Stimulated activated naive B cell treated with anti-CD40 and anti-IgM and Interleukin-4, amounts not matched to agents 10 μg/mL and 1 μg/mL and 100 μg/mL, for 72 hours (primary cell): ENCODE measurements at regions not wholly inside any gene's neighbourhood (a gene's known extent, or its start where the extent isn't known, plus 50 kb on each side); places are given as distances from the start of the nearest gene placed in this dataset.

Experiments
- ATAC-seq, 2 donors: fragments of 150-1000 bp; cut with Tn5 transposase; replicated peaks; 2 replicates each; pipeline ENCODE4 v1.10.0; 2021; ENCODE audit warnings: moderate library complexity in 1 of 2
- DNase-seq: peaks from one replicate; pipeline ENCODE4 v3.0.0; 2021
- H3K27ac Mint-ChIP-seq: one replicate; pipeline ENCODE4 v1.8.0; 2022; ENCODE audit warnings: mild to moderate bottlenecking, mixed read lengths
- H3K27me3 Mint-ChIP-seq, 2 donors: one replicate each; pipeline ENCODE4 v1.8.0; 2022; ENCODE audit warnings: mixed read lengths in 2 of 2
- H3K36me3 Mint-ChIP-seq, 2 donors: one replicate each; pipeline ENCODE4 v1.8.0; 2022; ENCODE audit warnings: mixed read lengths in 2 of 2, mild to moderate bottlenecking in 1 of 2
- H3K4me1 Mint-ChIP-seq, 2 donors: one replicate each; pipeline ENCODE4 v1.8.0; 2022; ENCODE audit warnings: mixed read lengths in 2 of 2, mild to moderate bottlenecking in 1 of 2
- H3K4me3 Mint-ChIP-seq, 2 donors: one replicate each; pipeline ENCODE4 v1.8.0; 2022; ENCODE audit warnings: mild to moderate bottlenecking in 2 of 2, mixed read lengths in 2 of 2, moderate library complexity in 1 of 2
- H3K9me3 Mint-ChIP-seq, 2 donors: one replicate each; pipeline ENCODE4 v1.8.0; 2022; ENCODE audit warnings: mixed read lengths in 2 of 2, mild to moderate bottlenecking in 1 of 2

DNA sequence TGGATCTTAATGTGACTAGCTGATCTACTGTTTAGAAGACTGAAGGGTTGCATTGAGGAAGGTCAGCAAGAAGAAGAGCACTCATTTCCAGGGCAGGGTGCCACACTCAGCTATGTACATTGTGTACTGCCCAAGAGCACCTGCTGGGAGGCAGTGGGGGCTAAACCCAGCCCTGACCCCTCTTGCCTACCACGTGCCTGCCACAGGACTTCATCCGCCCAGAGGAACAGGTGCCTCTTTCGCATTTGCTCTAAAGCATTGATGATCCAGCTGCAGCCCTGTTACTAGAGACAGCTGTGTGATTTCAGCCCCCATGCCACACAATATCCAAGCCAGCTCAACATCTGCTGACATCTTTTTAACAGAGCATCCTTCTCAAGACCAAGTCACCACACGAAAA is 341.8 kb downstream of the LMX1A start:
- no peak for ATAC-seq
- Mint-ChIP-seq H3K36me3 (no peaks in the 10 kb centered on the region), H3K4me1 (no peaks in the 10 kb centered on the region), H3K27me3 (no peaks in the 10 kb centered on the region), H3K4me3 (no peak overlapping the region), H3K9me3 (peaks cover 6 to 14% of the 10 kb centered on the region in 2 donors), H3K27ac (peak overlapping the region; percentile 32)
- DNase-seq: no peak

DNA sequence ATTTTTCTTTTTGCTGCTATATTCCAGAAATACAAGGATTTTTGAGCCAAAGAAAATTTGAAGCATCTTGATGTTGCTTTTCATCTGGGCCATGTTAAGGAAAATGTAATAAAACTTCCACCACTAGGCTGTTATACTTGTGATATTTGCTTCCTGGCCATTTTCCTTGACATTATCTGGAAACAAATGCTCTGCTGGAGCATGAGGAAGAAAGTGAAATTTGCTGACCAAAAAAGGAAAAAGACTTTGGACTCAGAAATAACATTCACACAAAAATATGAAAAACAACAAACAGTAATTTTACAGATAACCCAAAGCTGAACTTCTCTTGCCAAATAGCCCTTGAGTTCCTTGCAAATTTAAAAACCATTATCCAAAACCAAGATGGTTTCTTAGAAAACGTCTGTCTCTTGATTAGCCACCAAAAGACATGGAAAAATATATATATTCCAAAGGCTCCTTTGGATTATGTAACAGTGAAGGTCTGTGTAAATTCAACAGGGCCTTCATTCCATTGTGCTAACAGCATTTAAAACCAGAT is 344.5 kb downstream of the LMX1A start:
- no peaks in the 10 kb centered on the region for H3K36me3 Mint-ChIP-seq
- no peak overlapping the region for H3K27ac Mint-ChIP-seq
- ATAC-seq (no peak), DNase-seq (no peak)
- no peak overlapping the region for H3K4me3 Mint-ChIP-seq
- H3K9me3 Mint-ChIP-seq: peaks cover 0 to 4% of the 10 kb centered on the region in 2 donors
- H3K27me3 Mint-ChIP-seq: no peaks in the 10 kb centered on the region
- no peaks in the 10 kb centered on the region for H3K4me1 Mint-ChIP-seq

DNA sequence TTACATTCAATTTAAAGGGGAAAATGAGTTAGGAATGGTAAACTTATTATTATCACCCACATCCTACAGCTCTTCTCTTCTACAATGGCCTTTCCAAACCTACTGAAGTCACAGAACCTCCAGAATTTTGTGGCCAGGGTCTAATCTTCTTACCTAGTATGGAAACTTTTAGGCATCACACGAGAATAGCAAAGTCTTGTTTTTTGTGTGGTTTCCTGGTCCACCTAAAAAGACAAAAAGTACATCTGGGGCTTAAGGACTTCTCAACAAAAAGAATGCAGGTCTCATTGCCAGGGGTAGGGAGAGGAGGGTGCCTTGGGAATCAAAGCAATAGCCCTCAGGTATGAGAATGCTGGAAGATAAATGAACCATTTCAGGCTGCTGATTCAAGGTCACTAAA is 345.3 kb downstream of the LMX1A start:
- H3K4me1 Mint-ChIP-seq: no peaks in the 10 kb centered on the region
- H3K27ac Mint-ChIP-seq: no peak overlapping the region
- H3K27me3 Mint-ChIP-seq: no peaks in the 10 kb centered on the region
- no peak overlapping the region for H3K4me3 Mint-ChIP-seq
- H3K9me3 Mint-ChIP-seq: peaks cover 0 to 2% of the 10 kb centered on the region in 2 donors
- H3K36me3 Mint-ChIP-seq: no peaks in the 10 kb centered on the region
- ATAC-seq: no peak
- DNase-seq: no peak

DNA sequence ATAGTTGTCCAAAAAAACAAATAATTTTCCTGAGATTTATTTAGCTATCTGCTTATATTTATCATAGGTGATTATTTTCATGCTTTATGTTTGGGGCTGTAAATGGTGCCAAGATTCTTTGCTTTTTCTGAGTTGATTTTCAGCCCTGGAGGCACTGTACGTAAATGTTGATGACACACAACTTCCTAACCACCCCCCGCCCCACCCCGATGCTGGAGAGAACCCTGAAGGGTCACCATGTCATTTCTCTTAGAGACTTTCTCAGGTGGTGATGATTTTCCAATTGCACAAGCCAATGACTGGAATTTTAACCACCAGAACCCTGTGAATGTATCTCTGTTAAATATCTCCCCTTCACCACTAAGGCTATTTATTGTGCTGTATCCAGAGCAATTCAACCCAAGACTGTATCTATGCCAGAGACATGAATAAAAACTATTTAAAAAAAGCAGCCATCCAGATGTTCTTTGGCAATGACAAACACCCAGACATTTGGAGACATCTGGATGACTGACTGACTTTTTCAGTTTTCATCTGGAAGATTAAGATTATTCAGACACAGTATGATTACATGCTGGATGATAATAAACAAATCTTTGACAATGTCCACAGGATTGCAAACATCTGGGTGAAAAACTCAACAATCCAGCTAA is 346.0 kb downstream of the LMX1A start:
- H3K9me3 Mint-ChIP-seq: peaks cover 0 to 2% of the 10 kb centered on the region in 2 donors
- ATAC-seq: no peak
- no peaks in the 10 kb centered on the region for H3K27me3 Mint-ChIP-seq
- H3K4me1 Mint-ChIP-seq: no peaks in the 10 kb centered on the region
- H3K27ac Mint-ChIP-seq: no peak overlapping the region
- H3K4me3 Mint-ChIP-seq: no peak overlapping the region
- no peaks in the 10 kb centered on the region for H3K36me3 Mint-ChIP-seq
- no peak for DNase-seq

DNA sequence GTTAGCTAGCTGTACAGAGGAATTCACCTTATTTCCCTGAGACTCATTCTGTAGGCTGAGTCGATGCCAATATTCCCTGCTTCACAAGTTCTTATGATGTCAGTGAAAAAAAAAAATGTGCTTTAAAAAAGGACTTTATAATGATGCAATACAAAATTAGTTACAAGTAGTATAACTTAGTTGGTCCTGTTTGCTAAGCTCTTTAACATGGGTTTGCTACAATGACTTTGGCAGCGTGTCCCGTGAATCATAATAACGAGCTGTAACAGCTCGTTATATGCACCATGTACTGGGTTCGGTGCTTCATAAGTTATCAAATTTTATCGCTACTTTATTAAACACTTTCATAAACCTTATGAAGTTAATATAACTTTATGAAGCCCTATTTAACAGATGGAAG is 349.7 kb downstream of the LMX1A start:
- no peaks in the 10 kb centered on the region for H3K27me3 Mint-ChIP-seq
- H3K4me1 Mint-ChIP-seq: no peaks in the 10 kb centered on the region
- DNase-seq (no peak), ATAC-seq (no peak)
- H3K9me3 Mint-ChIP-seq: peaks cover 0 to 3% of the 10 kb centered on the region in 2 donors
- no peaks in the 10 kb centered on the region for H3K36me3 Mint-ChIP-seq
- no peak overlapping the region for H3K4me3 Mint-ChIP-seq
- no peak overlapping the region for H3K27ac Mint-ChIP-seq

DNA sequence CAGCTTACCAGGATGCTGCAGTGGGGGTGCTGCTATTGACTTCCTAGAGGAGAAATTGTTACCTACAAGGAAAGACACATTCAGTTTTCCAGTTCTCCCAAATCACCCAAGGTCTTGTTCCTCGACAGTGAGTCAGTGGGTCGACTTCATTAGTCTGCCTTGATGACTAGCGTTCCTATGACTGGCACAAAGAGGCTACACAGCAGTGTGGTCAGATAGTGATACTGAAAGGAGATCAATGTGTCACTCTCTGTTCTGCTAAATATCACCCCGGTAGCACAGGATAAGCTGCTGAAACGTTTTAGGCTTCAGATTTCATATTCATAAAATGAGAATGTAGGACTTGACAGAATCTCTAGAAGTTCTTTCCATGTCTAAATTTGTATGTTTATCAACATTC is 357.4 kb downstream of the LMX1A start:
- no peaks in the 10 kb centered on the region for H3K36me3 Mint-ChIP-seq
- H3K4me1 Mint-ChIP-seq: no peaks in the 10 kb centered on the region

DNA sequence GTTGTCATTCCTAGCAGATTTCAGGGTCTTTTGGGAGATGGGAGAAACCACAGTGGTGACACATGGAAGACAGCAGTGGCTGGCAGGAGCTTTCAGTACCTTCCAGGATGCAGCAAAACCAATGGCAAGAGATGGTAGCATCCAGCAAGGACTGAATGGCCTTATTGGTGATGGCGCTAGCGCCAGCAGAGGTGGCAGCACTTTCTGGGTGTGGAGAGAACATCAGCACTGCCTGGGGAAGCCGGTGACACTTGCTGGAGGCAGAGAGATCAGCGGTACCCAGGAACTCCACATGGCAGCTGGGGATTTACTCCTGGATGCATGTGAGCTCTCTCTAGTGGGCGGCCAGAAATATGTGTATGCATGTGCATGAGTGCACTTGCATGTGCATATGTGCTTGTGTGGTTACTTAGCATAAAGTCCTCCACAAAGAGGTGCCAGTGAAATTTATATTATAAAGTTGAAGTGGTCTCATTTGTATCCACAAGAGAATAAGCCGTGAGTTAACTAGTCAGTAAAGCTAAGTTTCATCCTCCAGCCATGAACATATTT is 364.7 kb downstream of the LMX1A start:
- no peaks in the 10 kb centered on the region for H3K36me3 Mint-ChIP-seq
- no peak overlapping the region for H3K4me3 Mint-ChIP-seq

More for the DNA sequence above, 357.4 kb downstream of the LMX1A start:
- Mint-ChIP-seq H3K27ac (no peak overlapping the region), H3K27me3 (no peaks in the 10 kb centered on the region), H3K4me3 (no peak overlapping the region), H3K9me3 (peaks cover 0 to 4% of the 10 kb centered on the region in 2 donors)
- ATAC-seq: no peak
- no peak for DNase-seq

DNA sequence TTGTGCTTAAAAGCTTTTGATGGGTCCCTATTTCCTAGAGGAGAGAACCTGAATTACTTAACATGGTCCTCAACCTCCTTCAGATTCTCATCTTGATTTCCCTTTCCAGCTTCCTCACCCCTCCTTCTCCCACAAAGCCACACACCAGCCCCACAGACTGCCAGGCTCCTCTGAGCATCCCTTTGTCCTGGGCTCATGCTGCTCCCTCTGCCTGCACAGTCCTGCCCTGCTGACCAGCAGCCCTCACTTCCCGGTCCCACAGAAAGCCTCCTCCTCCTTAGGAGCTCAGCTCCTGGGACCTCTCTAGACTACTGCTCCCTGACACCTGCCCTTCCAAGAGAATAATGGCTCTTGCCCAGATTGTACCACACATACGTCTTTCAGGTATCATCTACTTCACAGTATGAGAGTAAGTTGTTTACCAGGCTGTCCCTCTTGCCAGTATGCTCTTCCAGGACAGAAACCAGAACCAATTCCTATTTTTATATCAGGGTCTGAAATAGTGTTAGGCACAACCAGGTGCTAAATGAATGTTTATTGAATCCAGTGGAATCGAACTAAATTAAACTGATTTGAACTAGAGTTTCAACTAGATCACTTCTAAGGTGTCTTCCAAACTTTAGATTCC is 373.4 kb downstream of the LMX1A start:
- Mint-ChIP-seq H3K4me3 (no peak overlapping the region), H3K4me1 (no peaks in the 10 kb centered on the region), H3K9me3 (no peaks in the 10 kb centered on the region), H3K36me3 (no peaks in the 10 kb centered on the region), H3K27ac (no peak overlapping the region), H3K27me3 (peaks cover 0 to 5% of the 10 kb centered on the region in 2 donors)
- DNase-seq (no peak), ATAC-seq (no peak)

More for the DNA sequence above, 364.7 kb downstream of the LMX1A start:
- H3K27me3 Mint-ChIP-seq: peaks cover 0 to 6% of the 10 kb centered on the region in 2 donors
- no peaks in the 10 kb centered on the region for H3K4me1 Mint-ChIP-seq
- ATAC-seq: no peak
- H3K27ac Mint-ChIP-seq: no peak overlapping the region
- H3K9me3 Mint-ChIP-seq: no peaks in the 10 kb centered on the region
- no peak for DNase-seq

DNA sequence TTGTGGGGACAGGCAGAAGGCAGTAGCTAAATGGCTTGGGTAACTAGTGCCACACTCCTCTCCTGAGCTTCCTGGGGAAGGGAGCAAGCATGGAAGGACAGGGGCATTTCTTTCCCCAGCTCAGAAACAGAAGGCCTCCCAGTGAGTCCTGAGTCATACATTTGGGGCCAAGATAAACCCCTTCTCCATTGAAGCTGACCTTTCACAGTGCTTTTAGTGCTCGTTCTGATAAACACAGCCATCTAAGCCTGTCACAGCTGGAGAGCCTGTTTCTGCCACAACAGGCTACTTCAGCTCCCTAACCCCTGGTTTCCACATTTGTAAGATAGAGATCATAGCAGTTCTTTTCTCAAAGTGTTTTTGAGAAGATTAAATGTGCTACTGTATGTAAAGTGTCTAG is 374.0 kb downstream of the LMX1A start:
- DNase-seq (no peak), ATAC-seq (no peak)
- Mint-ChIP-seq H3K4me3 (no peak overlapping the region), H3K27me3 (peaks cover 0 to 5% of the 10 kb centered on the region in 2 donors), H3K36me3 (no peaks in the 10 kb centered on the region), H3K4me1 (no peaks in the 10 kb centered on the region), H3K9me3 (peaks cover 0 to 2% of the 10 kb centered on the region in 2 donors), H3K27ac (no peak overlapping the region)

DNA sequence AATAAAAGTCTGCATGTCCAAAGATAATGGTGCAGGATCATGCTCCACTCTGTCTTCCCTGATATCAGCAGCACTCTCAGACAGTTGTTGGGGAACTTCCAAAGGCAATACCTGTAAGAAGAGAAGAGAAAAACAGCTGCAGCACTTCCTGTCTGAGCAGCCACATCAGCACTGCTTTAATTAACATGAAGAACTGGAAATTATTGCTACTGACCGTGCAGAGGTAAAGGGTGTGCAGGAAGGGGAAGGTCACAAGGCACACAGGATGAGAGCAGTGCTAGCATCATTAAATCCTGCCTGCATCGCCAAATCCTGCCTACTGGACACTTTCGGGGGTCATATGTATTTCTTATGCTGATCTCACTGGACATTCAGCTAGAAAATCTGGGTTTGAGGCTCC is 379.0 kb downstream of the LMX1A start:
- no peaks in the 10 kb centered on the region for H3K4me1 Mint-ChIP-seq
- H3K27ac Mint-ChIP-seq: no peak overlapping the region
- H3K9me3 Mint-ChIP-seq: peaks cover 0 to 5% of the 10 kb centered on the region in 2 donors
- DNase-seq (no peak), ATAC-seq (no peak)
- no peaks in the 10 kb centered on the region for H3K27me3 Mint-ChIP-seq
- no peaks in the 10 kb centered on the region for H3K36me3 Mint-ChIP-seq
- H3K4me3 Mint-ChIP-seq: no peak overlapping the region

DNA sequence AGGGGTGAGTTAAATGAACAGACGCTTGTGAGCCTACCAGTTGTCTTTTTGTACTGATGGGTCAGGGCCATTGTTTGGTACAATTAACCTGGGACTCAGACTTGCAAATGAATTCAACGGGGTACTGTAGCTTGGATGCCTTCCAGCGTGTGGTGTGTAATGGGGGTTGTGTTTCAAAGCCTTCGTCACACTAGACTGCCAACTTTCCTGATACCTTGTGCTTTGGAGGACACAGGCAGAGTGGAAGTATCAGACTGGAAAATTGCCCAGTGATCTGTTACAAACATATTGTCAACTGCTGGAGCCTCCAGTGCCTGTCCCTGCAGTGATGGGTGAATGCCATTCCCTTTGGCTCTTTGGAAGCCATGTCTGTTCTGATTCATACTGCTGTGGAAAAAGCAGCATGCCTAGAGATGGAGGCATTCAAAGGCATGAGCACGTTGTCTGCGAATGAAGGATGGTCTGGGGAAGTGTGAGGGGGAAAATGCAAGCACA is 384.5 kb downstream of the LMX1A start:
- H3K27ac Mint-ChIP-seq: no peak overlapping the region
- no peak overlapping the region for H3K4me3 Mint-ChIP-seq
- H3K36me3 Mint-ChIP-seq: no peaks in the 10 kb centered on the region
- peaks cover 0 to 8% of the 10 kb centered on the region in 2 donors for H3K9me3 Mint-ChIP-seq
- ATAC-seq (no peak), DNase-seq (no peak)
- no peaks in the 10 kb centered on the region for H3K4me1 Mint-ChIP-seq
- no peaks in the 10 kb centered on the region for H3K27me3 Mint-ChIP-seq

DNA sequence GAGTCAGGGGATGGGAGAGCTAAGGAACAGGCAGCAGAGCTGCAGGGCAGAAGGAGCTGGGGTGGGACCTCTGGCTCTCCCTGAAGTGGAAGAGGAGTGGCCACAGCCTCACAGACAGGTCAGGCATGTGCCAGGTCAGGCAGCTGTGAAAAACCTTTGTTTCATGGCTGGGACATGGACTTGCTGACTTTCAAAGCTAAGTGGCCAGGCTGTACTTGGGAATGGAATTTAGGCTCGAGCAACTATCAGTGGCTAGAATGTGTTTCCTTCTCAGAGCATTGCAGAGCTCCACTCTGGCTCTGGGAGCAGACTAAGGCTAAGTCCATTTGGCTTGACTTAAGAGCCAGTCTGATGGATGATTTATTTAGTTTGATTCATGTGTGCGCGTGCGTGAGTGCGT is 385.1 kb downstream of the LMX1A start:
- Mint-ChIP-seq H3K4me3 (no peak overlapping the region), H3K27me3 (no peaks in the 10 kb centered on the region), H3K36me3 (no peaks in the 10 kb centered on the region), H3K4me1 (no peaks in the 10 kb centered on the region), H3K9me3 (peaks cover 0 to 6% of the 10 kb centered on the region in 2 donors), H3K27ac (no peak overlapping the region)
- DNase-seq (no peak), ATAC-seq (no peak)

DNA sequence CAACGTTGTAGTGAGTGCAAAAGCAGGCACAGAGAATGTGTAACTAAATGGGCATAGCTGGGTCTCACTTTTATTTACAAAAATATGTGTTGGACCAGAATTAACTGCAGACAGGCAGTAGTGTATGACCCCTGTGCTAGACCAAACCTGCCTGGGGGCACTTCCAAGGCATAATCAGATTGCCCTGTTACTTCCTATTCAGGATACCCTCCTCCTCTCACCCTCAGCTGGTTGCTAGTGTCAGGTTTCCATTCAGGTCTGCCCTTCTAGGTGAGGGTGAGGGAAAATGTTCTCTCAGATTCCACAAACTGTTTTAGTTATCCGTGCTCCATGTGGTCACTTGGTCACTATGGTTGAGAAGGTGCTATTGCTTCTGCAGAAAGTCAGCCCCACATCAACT is 387.3 kb downstream of the LMX1A start:
- no peaks in the 10 kb centered on the region for H3K27me3 Mint-ChIP-seq
- H3K4me1 Mint-ChIP-seq: no peaks in the 10 kb centered on the region
- DNase-seq: no peak
- peaks cover 0 to 6% of the 10 kb centered on the region in 2 donors for H3K9me3 Mint-ChIP-seq
- H3K27ac Mint-ChIP-seq: no peak overlapping the region
- H3K4me3 Mint-ChIP-seq: no peak overlapping the region
- no peaks in the 10 kb centered on the region for H3K36me3 Mint-ChIP-seq
- ATAC-seq: no peak

DNA sequence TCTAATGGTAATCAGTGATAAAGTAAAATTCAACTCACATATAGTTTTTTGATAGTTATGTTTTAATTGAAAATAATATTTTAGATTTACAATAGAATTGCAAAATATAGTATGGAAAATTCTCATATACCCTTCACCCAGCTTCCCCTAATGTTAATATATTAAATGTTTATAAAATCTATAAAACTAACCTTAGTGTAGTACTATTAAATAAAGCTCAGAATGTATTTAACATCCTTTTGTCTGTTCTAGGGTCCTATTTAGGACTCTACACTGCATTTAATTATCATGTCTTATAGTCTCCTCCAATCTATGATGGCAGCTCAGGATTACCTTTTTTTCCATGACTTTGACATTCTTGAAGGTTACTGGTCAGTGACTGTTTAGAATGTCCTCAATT is 389.2 kb downstream of the LMX1A start:
- ATAC-seq: no peak
- Mint-ChIP-seq H3K27ac (no peak overlapping the region), H3K4me3 (no peak overlapping the region), H3K9me3 (peaks cover 0 to 7% of the 10 kb centered on the region in 2 donors), H3K36me3 (no peaks in the 10 kb centered on the region), H3K27me3 (no peaks in the 10 kb centered on the region), H3K4me1 (no peaks in the 10 kb centered on the region)
- DNase-seq: no peak

DNA sequence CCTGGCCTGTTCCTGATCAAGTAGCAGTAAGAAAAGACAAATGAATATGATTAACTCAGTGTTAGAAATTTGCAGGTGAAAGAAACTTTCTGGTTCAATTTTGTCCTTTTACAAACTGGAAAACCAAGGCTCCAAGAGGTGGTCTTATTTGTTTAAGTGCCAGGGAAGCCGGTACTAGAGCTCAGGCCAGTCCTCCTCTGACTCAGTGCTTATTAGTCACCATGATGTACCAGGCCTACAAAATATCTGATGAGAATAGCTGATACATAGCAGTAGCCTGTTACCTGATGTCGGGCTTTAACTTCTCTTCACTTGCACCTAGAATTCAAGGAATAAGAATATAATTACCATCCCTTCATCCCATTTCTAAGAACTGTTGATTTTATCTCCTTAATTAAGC is 394.8 kb downstream of the LMX1A start:
- Mint-ChIP-seq H3K27ac (no peak overlapping the region), H3K27me3 (no peaks in the 10 kb centered on the region), H3K36me3 (no peaks in the 10 kb centered on the region), H3K9me3 (peaks cover 0 to 4% of the 10 kb centered on the region in 2 donors), H3K4me3 (no peak overlapping the region), H3K4me1 (no peaks in the 10 kb centered on the region)
- ATAC-seq (no peak), DNase-seq (no peak)
